Peyer's patch (tissue), 4 donors: ENCODE measurements at regions not wholly inside any gene's neighbourhood (a gene's known extent, or its start where the extent isn't known, plus 50 kb on each side); places are given as distances from the start of the nearest gene placed in this dataset.

Experiments used
- POLR2A ChIP-seq, 2 donors: fragments of 450-650 bp; IDR thresholded peaks; one replicate each; pipeline ENCODE4 v1.5.1; 2017; ENCODE audit warnings: antibody characterized with exemption in 2 of 2, mild to moderate bottlenecking in 2 of 2, moderate library complexity in 2 of 2
- TF ChIP-seq, protein P1 (sequence below), 6 experiments: fragments of 450-650 bp in 4 of 6; fragments of 200-600 bp in 2 of 6; sonication (generic) in 1 of 6; IDR thresholded peaks; one replicate each; pipeline ENCODE4 v1.5.1; 2017 to 2019; ENCODE audit warnings: antibody characterized with exemption in 6 of 6, mild to moderate bottlenecking in 3 of 6, moderate library complexity in 1 of 6

DNA sequence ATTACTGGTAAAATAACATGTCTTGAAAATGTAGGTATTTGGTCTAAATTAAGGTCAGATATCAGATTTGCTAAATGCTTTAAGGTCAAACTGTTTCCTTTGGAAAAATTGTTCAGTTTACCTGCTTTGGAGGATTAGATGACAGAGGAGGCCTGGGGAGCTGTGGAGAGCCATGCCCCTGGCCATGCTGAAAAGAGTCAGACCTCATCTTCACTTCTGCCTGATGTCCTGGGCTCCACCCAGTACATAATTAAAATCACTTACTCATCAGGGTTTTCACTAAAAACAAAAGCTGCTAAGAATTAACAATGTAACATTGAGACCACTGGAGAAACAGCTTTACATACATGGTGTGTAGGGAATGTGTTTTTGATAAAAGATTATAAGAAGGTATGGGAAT is 60.8 kb upstream of the UNC93A start:
- TF ChIP-seq, protein P1, sequence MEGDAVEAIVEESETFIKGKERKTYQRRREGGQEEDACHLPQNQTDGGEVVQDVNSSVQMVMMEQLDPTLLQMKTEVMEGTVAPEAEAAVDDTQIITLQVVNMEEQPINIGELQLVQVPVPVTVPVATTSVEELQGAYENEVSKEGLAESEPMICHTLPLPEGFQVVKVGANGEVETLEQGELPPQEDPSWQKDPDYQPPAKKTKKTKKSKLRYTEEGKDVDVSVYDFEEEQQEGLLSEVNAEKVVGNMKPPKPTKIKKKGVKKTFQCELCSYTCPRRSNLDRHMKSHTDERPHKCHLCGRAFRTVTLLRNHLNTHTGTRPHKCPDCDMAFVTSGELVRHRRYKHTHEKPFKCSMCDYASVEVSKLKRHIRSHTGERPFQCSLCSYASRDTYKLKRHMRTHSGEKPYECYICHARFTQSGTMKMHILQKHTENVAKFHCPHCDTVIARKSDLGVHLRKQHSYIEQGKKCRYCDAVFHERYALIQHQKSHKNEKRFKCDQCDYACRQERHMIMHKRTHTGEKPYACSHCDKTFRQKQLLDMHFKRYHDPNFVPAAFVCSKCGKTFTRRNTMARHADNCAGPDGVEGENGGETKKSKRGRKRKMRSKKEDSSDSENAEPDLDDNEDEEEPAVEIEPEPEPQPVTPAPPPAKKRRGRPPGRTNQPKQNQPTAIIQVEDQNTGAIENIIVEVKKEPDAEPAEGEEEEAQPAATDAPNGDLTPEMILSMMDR (IDR thresholded peaks at IDR 0.05): no peak
- TF ChIP-seq POLR2A (IDR thresholded peaks at IDR 0.05): no peak
